ENCODE measurements at regions not wholly inside any gene's neighbourhood (a gene's known extent, or its start where the extent isn't known, plus 50 kb on each side); places are given as distances from the start of the nearest gene placed in this dataset.

DNA sequence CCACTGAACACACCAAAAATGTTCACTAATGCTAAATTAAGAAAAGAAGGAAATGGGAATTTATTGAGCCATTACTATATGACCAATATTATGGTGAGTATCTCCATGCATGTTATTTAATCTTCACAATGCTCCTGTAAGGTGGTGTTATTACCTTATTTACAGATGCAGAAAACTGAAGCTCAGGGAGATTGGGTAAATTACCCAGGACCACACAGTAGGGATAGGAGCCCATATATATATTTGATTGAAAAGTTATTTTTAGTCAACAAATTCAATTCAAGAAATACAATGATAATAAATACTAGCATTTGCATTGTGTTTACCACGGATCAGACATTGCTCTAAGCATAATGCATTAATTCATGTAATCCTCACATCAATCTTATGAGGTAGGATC lies 202.2 kb upstream of the FBXO11 start:
- DNase-seq, result no peak

DNA sequence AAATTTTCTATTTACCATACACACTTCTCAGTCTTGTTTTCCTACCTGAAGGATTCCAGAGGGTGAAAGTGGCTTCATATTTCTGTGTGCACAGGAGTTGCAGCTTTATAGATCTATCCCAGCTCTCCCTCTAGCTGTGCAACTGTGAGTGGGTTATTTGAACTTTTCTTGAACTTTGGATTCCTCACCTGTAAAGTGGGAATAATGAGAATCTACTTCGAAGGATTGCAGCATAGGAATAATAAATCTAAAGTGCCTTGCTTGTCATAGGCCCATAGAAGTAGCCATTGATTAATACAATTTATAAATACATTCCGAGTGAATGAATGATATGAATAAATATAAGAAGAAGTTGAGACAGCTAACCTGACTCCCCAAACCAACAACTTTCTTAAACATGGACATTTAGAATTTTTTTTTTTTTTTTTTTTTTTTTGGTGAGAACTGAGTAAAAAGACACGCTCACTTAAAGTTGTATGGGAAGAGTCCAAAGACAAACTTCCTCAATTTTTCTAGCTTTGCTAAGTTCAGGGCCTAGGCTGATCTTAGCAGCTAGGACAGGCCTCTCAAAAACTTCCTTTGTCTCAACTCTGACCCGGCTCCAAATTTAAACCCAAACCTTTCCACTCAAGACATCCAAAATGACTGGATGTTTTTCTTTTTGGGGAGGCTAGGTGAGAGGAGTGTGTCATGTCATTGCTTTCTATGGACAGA lies 203.3 kb upstream of the FBXO11 start:
- peak; percentile 28 to 52 (median 52) for DNase-seq

GRCh38 chr2:48110492-48110891 lies 204.0 kb upstream of the FOXN2 start:
- no peak for DNase-seq

- DNase-seq, result peak in 2 of 3 donors; percentile 8 to 65
Measured at GRCh38 chr2:48112911-48113680, 201.4 kb upstream of the FOXN2 start.

GRCh38 chr2:48113767-48114166 lies 200.7 kb upstream of the FOXN2 start:
- no peak for DNase-seq

DNA sequence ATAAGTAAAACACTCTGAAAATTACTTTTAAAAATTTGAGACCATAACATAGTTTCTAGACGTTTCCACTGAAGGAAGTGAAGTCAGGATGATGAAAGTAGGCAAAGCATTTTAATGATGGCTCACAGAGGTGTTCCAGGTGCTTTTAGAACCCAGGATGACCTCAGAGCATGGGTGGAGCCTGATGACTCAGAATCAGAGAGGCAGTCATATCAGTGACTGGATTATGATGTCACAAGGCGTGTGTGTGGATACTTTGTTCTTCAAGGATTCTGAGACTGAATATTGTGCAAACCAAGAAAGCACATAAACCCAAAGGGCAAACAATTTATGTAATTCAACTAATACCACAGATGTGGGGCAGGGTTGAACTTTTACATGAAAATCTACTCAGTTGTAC lies 200.2 kb upstream of the FOXN2 start:
- peak; percentile 87 to 97 (median 96) for DNase-seq

DNA sequence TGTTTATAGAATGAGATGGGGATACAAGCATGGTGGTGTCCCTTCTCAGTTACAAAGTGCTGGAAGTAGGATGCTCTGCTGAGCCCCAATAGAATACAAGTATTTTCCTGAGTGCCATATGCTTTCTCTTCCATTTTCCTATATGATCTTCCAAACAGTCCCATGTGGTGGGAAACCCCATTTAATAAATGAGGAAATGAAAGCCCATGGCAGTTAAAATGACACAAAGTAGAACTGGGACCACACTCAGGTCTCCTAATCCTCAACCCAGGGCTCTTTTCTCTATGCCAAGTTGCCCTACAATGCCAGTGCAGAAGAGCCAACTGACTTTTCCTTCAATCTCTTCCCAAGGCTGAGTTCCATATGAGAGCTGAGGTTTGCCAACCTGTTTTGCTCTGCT lies 198.0 kb upstream of the FOXN2 start:
- peak; percentile 48 to 79 (median 69) for DNase-seq

- DNase-seq, result no peak
Measured at GRCh38 chr2:48118895-48119294, 195.6 kb upstream of the FOXN2 start.

GRCh38 chr2:48120112-48120511 lies 194.4 kb upstream of the FOXN2 start:
- no peak for DNase-seq

DNA sequence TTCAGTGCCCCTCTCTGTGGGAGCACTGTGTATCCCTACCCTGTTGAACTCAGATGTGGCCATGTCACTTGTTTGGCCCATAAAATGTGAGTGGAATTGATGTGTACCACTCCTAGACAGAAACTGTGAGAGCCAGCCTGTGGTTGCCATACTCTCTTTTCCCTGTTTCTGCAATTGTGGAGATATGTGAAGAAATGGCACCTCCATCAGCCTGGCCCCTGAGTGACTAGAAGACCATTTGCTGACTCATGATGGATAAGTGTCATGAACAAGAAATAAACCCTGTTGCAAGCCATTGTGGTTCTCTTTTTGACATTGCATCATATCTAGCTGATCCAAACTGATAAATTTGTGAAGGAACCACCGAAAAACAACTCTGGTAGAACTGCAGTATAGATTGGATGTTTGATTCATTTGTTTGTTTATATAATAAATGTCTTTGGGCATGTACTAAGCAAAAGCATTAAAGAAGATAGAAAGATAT lies 193.7 kb upstream of the FOXN2 start:
- DNase-seq, result peak; percentile 87 to 96 (median 95)

GRCh38 chr2:48122166-48122565 lies 192.3 kb upstream of the FOXN2 start:
- no peak for DNase-seq

DNA sequence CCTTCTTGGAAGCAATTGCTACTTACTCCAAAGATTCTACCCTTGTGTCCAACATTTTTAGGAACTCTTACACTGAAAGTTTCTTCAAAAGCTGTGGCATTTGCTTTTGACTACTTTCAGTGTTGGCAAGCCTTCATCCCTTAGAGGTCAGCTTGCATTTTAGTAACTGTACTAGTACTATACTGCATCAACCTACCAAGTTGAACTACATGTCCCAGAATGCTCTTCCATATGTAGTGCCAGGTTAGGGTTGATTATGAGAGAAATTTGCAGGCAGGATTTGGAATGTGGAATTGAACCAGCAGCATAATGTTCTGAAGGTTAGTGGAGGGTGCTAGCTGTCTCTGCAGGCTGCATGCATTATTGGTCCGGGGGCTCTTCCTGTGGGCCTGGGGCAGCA lies 189.9 kb upstream of the FOXN2 start:
- DNase-seq, result no peak

- peak; percentile 87 to 96 (median 89) for DNase-seq
Measured at GRCh38 chr2:48126162-48126561, 188.3 kb upstream of the FOXN2 start.

DNA sequence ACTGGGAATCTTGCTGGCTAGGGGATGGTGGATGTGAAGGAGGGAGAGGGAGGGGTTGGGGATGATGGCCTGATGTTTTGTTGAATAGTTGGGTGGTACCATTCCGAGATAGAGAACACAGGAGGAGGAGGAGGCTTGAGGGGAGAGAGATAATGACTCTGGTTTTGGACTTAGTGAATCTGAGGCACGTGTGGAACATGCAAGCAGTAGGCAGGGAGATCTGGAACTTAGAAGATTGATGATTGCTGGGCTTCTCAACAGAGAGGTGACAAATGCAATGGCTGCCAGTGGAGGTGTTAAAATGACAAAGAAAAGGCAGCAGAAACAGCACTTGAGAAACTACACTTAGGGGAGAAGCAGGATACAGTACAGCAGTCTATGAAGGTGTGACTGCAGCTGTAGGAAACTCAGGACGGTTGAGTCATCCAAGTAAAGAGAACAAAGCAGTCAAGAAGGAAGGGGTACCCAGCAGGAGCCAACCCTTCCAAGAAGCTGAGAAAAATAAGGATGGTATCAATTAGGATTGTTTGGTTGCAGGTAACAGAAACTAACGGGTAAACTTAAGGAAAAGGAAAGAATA lies 186.8 kb upstream of the FOXN2 start:
- DNase-seq, result no peak

GRCh38 chr2:48129293-48129950 lies 185.1 kb upstream of the FOXN2 start:
- DNase-seq, result no peak

DNA sequence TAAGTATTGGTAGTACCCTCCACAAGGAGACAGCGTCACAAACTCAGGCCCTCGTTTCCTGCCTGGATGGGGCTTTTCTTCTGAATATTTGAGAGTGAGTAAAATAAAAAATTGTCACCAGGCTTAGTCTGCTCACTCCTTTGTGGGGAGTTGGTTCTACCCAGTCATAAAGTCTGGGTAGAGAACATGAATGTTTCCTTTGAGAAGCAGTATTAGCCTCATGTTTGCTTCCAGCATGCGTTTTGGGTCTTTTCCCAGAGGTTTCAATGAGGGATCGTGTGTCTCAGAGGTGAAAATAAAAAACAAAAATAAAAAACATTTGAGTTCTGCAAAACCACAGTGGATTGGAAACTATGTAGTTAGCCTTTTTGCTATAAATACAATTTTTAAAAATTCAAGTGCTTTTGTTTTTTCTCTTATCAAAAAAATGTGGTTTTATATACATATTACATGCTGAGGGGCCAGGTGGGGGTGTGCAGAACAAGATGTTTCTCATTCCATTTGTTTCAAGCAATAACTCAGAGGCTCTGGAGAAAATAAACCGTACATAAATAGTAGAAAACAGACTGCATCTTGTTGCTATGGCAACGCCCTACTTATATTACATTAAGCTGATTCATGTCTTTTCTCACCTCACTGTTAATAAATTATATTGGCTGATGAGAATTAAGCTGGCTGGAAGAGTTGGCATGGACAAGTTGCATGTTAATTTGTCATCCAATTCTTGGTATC lies 182.8 kb upstream of the FOXN2 start:
- no peak for DNase-seq

DNA sequence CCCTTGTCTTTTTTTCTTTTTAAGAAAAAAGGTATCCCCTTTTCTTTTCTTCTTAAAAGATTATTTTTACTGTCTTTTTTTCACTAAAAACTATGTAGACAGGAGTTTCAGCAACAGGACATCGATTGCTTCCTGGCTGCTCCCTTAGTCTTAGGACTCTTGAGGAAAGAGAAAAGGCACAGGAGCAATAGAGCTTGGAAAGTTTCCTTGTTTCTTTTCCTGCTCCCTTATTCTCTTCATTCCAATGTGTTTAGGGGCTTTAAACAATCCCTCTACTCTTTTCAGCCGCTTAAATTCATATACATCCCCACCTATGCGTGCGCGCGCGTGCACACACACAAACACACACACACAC lies 182.2 kb upstream of the FOXN2 start:
- no peak for DNase-seq

DNA sequence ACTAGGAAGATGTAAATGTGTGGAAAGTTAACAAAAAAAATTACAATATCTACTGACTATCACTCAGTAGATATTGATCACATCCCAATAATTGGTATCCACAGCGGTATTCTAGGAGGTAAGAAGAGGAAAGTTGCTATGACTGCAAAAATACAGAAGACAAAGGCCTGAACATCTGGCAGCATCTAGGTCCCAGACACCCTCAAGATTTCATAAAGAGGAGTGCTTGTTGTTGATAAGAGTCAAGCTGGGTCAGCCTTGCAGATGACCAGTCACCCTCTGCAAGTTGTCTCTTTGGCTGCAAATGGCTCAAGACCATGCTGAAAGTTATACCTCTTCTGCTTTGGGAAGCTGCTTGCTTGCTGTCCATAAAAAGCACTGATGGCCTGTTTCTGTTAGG lies 179.8 kb upstream of the FOXN2 start:
- DNase-seq, result no peak

DNA sequence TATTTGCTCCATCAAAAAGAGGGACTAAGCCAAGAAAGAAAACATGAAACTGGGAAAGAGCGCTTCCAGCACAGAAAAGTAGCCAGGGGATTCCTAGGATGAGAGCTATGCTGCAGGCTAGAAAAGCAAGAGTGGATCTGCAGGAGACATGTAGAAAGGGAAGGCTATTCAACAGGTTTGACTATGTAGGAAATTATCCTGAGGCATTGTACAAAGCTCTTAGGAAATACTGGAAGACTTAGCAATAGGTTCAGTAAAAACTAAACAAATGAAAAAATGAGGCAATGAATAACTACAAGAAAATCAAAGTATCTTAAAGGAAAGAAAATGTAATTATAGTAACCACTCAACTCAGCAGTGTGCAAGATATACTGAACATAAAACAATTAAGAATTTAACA lies 178.7 kb upstream of the FOXN2 start:
- DNase-seq, result no peak

- no peak for DNase-seq
Measured at GRCh38 chr2:48137829-48138228, 176.7 kb upstream of the FOXN2 start.

DNA sequence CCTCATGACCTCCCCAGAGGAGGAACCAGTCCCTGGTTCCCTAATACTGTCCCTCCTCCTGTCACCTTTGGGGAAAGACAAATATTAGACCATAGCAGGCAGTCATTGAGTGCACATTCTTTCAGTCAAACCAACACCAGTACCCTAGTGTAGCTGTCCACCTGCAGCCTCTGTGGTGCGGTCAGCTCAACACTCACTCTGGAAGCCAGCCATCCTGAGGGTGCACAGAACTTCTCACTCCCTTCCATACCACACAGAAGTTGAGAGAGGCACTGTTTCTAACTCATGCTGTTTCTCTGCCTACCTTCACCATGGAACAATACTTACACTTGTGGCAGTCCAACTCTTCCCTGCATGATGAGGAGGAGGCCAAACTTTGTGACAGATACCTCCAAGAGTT lies 175.6 kb upstream of the FOXN2 start:
- no peak for DNase-seq

GRCh38 chr2:48140586-48140985 lies 173.9 kb upstream of the FOXN2 start:
- DNase-seq, result no peak

GRCh38 chr2:48144777-48145176 lies 169.7 kb upstream of the FOXN2 start:
- DNase-seq, result no peak
